NCI-H510A treated with DMSO at 0.1 percent for 48 hours (cell line): ENCODE measurements at regions not wholly inside any gene's neighbourhood (a gene's known extent, or its start where the extent isn't known, plus 50 kb on each side); places are given as distances from the start of the nearest gene placed in this dataset.

Source experiments
- DNase-seq: peaks from one replicate; lab custom pipeline; 2025; lab: John Stamatoyannopoulos, UW

GRCh38 chr4:138028923-138029322 lies 213.2 kb downstream of the SLC7A11 start:
- DNase-seq = no peak

DNA sequence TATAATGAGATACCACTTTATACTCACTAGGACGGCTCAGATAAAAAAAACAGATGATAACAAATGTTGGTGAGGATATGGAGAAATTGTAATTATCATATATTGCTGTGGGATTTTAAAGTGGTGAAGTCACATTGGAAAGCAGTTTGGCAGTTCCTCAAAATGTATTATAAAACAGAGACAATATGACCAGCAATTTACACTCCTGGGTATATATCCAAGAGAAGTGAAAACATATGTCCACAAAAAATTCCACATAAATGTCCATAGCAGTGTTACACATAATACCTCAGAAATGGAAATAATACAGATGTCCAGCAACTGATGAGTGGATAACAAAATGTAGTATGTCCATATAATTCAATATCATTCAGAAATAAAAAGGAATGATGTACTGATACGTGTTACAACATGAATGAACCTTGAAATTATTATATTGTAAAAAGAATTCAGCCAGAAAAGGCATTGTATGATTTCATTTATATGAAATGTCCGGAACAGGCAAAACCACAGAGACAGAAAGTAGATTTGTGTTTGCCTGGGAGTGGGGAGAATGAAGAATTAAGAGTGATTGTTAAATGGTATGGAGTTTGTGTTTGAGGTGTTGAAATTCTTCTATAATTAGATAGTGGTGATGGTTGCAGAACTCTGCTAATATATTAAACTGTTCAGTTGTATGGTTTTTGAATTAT lies 220.9 kb downstream of the SLC7A11 start:
- no peak for DNase-seq

GRCh38 chr4:138014590-138015288 lies 227.4 kb downstream of the SLC7A11 start:
- DNase-seq = no peak

DNA sequence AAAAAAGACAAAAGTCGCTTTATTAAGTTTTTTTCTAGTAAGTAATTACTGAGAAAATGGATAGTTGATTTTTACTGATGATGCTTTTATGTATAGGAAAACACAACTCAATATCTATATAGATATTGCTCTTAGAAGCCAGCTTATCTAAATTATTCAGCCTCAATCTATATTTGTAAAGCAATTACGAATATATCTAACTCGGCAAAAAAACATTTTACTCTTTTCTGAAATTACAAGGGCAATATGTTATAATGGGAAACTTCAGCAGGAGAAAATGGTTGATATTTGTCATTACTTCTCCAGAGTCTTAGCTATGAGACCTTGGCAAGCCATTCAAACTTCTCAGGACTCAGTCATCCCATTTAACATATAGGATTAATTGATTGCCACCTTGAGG lies 228.5 kb downstream of the SLC7A11 start:
- DNase-seq = no peak

DNA sequence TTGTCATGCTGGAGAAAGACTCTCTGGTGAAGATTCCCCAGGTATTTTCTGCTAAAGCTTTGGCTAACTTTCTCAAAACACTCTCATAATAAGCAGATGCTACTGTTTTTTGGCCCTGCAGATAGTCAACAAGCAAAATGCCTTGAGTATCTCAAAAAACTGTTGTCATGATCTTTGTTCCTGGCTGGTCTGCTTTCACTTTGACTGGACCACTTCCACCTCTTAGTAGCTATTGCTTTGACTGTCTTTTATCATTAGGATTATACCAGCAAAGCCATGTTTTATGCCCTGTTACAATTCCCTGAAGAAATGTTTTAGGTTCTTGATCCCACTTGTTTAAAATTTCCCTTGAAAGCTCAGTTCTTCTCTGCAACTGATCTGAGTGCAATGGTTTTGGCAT lies 231.5 kb downstream of the SLC7A11 start:
- DNase-seq = no peak

DNA sequence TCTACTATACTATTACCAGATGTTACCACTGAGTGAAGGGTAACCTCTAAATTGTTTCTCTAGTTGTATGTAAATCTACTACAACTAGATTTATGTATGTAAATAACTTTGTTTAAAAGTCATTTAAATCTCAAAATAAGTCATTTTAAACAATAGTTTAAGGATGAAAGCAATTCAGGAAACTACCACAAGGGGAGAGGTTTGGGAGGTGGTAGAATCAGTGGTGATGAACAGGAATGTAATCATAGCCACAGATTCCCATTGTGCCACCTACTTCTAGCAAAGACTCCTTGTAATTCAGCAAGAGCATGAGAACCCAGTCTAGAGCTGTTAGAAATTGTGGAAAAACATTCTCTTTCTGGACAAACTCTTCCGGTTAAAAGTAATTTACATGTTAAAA lies 234.6 kb downstream of the SLC7A11 start:
- no peak for DNase-seq

DNA sequence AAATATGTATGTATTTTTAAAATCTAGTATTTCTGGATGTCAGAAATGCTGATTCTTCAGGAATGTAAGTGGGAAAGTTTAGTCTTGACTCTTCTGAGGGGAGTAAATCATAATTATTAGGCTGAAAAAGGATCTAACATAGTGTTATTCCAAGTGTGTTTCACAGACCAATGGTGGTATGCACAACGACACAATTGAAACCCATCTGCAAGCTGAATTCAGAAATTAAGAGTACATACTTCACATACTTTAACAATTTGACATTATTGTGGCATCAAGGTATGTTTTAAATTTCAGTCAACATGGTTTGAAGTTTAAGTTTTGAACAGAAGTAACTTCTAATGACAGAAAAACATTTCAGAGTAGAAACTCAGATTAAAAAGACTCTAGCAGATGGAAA lies 236.7 kb downstream of the SLC7A11 start:
- no peak for DNase-seq

DNA sequence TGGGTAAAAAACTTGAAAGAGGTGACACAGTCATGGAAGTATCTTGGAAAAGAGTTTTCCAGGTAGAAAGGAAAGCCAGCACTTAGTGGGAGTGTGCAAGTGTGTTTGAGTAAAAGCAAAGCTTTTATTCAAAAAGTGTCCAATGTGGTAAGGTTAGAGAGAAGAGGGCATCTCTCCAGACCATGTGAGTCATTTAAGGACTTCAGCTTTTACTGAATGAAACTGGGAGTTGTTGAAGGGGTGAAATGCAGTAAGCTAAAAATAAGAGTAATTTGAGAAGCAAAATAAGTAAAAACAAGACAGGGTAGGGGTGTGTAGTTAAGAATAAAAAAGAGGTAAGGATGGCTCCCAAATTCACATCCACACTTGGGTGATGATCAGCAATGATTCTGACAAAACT lies 238.9 kb downstream of the SLC7A11 start:
- DNase-seq = no peak

DNA sequence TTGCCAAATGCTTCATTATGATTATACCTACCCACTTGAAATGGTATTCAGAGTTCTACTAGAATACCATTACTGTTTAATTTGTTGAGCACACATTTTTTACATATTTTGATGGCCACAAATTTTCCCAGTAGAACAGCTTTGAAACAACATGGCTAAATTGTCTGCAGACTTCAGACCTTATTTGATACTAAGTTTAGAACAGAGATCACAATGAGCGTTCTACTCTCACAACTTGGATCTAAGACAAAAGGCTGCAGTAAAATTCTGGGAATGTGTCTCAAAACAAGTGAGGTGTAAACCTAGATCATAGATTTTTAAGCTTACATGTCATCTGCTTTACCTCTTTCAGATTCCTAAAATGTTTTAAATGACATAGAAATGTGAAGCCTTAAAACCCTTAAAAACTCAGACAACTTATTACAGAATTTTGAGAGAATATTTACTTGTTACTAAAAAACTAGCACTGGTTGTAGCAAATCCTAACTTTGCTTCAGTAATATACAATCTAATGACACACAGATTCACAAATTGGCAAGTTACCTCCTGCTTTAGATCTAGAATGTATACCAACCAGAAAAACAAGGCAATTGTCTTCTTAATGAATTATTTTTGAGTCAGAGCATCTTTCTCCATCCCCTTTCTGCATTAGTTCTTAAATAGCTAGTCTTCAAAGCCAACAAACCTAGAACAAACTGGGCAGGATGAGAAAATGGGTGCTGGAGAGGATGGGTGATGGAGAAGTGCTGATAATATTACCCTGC lies 243.3 kb downstream of the SLC7A11 start:
- DNase-seq = no peak

GRCh38 chr4:137997496-137997895 lies 244.7 kb downstream of the SLC7A11 start:
- DNase-seq = no peak

DNA sequence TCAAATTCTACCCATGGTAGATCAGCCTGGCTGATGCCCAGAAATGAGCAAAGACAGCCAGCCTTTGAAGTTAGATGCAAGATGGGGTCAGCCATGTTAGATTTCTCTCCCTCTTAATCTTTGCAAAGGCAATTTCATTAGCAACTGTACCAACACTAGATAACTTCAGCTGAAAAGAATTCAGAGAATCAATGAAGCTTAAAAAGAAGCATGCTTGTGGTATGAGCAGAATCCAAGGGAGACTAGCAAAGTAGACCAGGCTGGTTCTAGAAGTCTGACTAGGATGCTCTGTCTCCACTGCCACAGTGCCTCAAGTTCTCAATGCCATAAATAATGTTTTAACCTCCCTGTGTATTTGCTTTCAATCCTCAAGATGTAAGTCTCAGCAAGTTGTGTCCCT lies 247.3 kb downstream of the SLC7A11 start:
- no peak for DNase-seq

GRCh38 chr4:137993232-137993631 lies 248.9 kb downstream of the SLC7A11 start:
- DNase-seq = no peak

GRCh38 chr4:137981277-137981676 lies 260.9 kb downstream of the SLC7A11 start:
- DNase-seq = no peak

- no peak for DNase-seq
Measured at GRCh38 chr4:137980641-137981040, 261.5 kb downstream of the SLC7A11 start.

- no peak for DNase-seq
Measured at GRCh38 chr4:137979938-137980337, 262.2 kb downstream of the SLC7A11 start.

GRCh38 chr4:137968956-137969678 lies 273.0 kb downstream of the SLC7A11 start:
- no peak for DNase-seq

DNA sequence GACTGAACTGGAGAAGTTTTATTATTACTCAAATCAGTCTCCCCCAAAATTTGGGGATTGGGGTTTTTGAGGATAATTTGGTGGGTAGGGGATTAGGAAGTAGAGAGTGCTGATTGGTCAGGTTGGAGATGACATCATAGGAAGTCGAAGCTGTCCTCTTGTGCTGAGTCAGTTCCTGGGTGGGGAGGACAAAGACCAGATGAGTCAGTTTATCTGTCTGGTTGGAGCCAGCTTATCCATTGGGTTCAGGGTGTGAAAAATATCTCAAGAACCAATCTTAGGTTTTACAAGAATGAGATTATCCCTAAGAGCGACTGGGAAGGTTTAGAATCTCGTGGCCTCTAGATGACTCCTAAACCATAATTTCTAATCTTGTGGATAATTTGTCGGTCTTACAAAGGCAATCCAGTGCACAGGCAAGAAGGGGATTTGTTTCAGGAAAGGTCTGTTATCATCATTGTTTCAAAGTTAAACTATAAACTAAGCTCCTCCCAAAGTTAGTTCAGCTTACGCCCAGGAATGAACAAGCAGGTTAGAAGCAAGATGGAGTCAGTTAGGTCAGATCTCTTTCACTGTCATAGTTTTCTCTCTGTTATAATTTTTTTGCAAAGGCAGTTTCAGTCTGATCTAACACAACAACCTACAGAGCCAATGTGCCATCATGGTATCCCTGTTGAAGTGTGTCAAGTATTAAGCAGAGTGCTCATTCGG lies 274.5 kb downstream of the SLC7A11 start:
- DNase-seq = no peak

- DNase-seq = no peak
Measured at GRCh38 chr4:137966504-137966903, 275.6 kb downstream of the SLC7A11 start.

DNA sequence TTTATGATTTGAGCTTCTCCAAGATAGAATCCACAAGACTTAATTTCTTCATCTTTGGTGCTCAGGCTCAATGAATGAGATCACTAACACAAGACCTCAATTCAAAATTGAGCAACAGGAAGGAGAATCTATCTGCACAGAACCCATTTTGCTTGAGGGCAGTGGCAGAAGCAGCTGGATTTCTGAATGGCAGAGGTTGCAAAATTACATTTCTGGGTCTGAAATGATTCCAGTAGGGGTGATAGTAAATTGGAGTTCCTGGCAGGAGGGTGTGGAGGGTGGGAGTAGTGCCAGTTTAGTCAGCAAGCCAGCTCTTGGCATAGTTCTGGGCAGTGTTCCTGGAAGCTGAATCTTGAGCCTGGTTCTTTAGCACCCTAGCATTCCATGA lies 281.1 kb downstream of the SLC7A11 start:
- DNase-seq = no peak

GRCh38 chr4:137960371-137961050 lies 281.6 kb downstream of the SLC7A11 start:
- DNase-seq = no peak

- DNase-seq = no peak
Measured at GRCh38 chr4:137957806-137958205, 284.3 kb downstream of the SLC7A11 start.
